SJCRH30 (cell line): ENCODE measurements at regions not wholly inside any gene's neighbourhood (a gene's known extent, or its start where the extent isn't known, plus 50 kb on each side); places are given as distances from the start of the nearest gene placed in this dataset.
"Not testable (repeated sequence)": the region's sequence is repeated elsewhere in the genome, so short reads cannot be mapped to it uniquely, and the experiment has no call there.

Experiments
- DNase-seq, 2 experiments: peaks; one replicate each; pipeline ENCODE4 v3.0.0-alpha.2; 2015 to 2020
- H3K27ac ChIP-seq: fragments of 250-450 bp; sonication (Bioruptor Pico); 2 replicates; pipeline ENCODE4 v1.5.1; 2020; ENCODE audit warnings: mild to moderate bottlenecking, moderate library complexity
- H3K27me3 ChIP-seq: fragments of 250-450 bp; sonication (Bioruptor Pico); 2 replicates; pipeline ENCODE4 v1.5.1; 2020; ENCODE audit warnings: mild to moderate bottlenecking, moderate library complexity
- H3K36me3 ChIP-seq: fragments of 250-450 bp; sonication (Bioruptor Pico); 2 replicates; pipeline ENCODE4 v1.5.1; 2020; ENCODE audit warnings: mild to moderate bottlenecking, moderate library complexity
- H3K4me1 ChIP-seq: fragments of 250-450 bp; sonication (Bioruptor Pico); 2 replicates; pipeline ENCODE4 v1.5.1; 2020; ENCODE audit warnings: mild to moderate bottlenecking, moderate library complexity
- H3K4me3 ChIP-seq: fragments of 250-450 bp; sonication (Bioruptor Pico); 2 replicates; pipeline ENCODE4 v1.5.1; 2020; ENCODE audit warnings: mild to moderate bottlenecking, moderate library complexity
- H3K9me3 ChIP-seq: fragments of 250-450 bp; sonication (Bioruptor Pico); replicated peaks from 2 replicates; pipeline ENCODE4 v1.5.1; 2020; ENCODE audit warnings: mild to moderate bottlenecking, moderate library complexity

DNA sequence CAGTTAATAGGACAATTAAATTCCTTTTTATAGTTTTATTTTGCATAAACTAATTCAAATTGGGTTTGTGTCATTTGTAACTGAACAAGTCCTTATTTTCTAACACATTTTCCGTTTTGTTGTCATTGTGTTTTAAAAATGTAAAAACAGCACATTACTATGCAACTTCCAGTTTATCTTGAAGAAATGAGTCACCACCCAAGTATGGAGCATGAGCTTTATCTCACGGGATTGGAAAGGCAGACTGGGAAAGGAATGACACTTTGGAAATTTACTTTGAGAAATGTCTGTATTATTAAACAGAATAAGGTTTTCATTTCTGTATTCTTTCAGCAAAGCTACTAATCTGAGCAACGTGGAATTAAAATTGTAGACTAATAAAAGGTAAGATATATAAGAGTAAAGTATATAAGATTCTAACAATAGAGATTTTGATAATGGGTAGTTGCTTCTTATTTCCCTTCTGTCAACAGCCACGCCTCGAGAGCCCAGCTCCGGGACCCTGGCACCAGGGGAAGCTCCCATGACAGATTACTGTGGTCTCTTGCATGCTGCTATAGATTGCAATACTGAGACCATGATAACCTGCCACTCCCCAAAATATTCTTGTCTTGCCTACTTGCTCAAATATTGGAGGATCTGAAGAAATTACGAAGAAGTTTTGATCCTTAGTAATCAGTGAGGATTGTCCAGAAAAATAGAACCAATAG is 433.1 kb downstream of the CHSY3 start:
- no peaks in the 10 kb centered on the region for H3K36me3 ChIP-seq
- 0 out of 2 replicates have a peak, but pooled peaks cover 2% of the 10 kb centered on the region for H3K27me3 ChIP-seq
- H3K4me1 ChIP-seq: peaks cover 12% of the 10 kb centered on the region; the same call in 1 of the 2 replicates
- no peak overlapping the region for H3K4me3 ChIP-seq
- peak in 1 of 2 experiments; percentile 14 for DNase-seq
- no peak overlapping the region for H3K27ac ChIP-seq
- no peaks in the 10 kb centered on the region for H3K9me3 ChIP-seq

DNA sequence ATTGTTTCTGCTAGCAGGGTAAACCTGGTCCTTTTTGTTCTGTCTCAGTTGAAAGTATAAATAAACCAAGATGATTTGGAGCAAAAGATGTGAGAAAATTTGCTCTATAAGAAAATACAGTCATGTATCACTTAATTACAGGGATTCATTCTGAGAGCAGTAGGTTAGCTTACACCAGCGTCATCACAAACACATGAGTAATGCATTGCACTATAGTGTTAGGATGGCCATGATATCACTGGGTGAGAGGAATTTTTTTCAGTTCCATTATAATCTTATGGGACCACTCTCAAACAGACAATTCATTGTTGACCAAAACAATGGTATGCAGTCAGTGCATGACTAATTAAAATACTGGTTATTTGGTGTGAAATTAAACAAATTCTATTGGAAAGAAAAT is 430.9 kb downstream of the CHSY3 start:
- no peak overlapping the region for H3K4me3 ChIP-seq
- DNase-seq: peak in 1 of 2 experiments; percentile 32

DNA sequence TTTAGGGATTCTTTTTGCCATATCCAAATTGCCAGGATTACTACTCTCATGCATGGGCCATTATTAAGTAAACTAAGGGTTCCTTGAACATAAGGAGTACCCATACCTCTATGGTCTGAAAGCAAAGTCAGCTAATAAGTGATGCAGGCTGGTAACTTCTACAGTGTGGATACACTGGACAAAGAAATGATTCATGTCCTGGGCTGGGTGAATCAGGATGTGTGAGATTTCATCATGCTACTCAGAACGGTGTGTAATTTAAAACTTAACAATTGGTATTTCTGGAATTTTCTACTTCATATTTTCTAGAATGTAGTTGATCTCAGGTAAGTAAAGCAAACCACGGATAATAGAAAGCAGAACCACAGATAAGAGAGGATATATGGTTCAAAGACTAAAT is 428.8 kb downstream of the CHSY3 start:
- DNase-seq: no peak
- H3K27ac ChIP-seq: no peak overlapping the region
- H3K4me1 ChIP-seq: peaks cover 12% of the 10 kb centered on the region; the same call in 1 of the 2 replicates

More for the DNA sequence above, 430.9 kb downstream of the CHSY3 start:
- H3K27ac ChIP-seq: peak overlapping the region; percentile 32; the same call in 1 of the 2 replicates
- no peaks in the 10 kb centered on the region for H3K27me3 ChIP-seq
- no peaks in the 10 kb centered on the region for H3K36me3 ChIP-seq
- peaks cover 12% of the 10 kb centered on the region; the same call in 1 of the 2 replicates for H3K4me1 ChIP-seq
- no peaks in the 10 kb centered on the region for H3K9me3 ChIP-seq

DNA sequence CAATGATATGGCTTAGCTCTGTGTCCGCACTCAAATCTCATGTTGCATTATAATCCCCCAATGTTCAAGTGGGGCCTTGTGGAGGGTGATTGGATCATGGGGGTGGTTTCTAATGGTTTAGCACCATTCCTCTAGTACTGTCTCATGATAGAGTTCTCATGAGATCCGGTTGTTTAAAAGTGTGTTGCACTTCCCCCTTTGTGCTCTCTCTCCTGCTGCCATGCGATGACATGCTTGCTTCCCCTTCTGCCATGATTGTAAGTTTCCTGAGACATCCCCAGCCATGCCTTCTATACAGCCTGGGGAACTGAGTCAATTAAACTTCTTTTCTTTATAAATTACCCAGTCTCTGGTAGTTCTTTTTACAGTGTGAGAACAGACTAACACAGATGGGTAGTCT is 427.1 kb downstream of the CHSY3 start:
- Histone ChIP-seq H3K27ac (no peak overlapping the region), H3K27me3 (no peaks in the 10 kb centered on the region), H3K4me1 (0 out of 2 replicates have a peak, but pooled peaks cover 7% of the 10 kb centered on the region), H3K9me3 (no peaks in the 10 kb centered on the region), H3K4me3 (no peak overlapping the region), H3K36me3 (no peaks in the 10 kb centered on the region)
- no peak for DNase-seq

More for the DNA sequence above, 428.8 kb downstream of the CHSY3 start:
- Histone ChIP-seq H3K27me3 (no peaks in the 10 kb centered on the region), H3K9me3 (no peaks in the 10 kb centered on the region), H3K4me3 (no peak overlapping the region), H3K36me3 (no peaks in the 10 kb centered on the region)

DNA sequence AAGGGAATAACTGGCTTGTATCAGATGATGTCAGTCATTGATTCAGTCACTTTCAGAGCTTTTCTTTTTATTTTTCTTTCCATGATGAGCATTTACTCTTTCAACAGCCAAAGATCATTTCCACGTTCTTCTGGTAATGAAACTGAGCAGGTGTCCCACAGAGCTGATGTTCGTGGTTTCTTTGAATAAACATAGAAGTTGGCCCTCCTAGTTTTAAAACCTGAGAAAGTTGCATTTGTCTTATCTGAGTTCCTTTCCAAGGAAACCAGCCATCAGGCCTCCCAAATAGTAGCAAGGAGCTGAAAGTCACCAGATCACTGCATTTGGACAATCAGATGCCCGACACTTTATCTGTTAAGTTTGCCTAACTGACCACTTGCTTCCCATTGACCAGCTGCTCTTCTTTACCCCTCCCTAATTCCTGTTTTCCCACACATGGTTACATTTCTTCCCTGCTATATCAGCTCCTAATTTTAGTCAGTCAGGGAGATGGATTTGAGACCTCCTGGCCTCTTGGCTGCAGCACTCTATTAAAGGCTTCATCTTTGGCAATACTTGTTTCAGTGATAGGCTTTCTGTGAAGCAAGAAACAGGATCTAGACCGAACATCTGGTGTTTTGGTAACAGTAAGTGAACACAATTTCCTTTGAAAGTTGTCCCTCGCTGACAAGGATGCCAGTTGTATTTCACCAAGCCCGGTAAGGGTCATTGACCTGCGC is 420.8 kb downstream of the CHSY3 start:
- H3K36me3 ChIP-seq: no peaks in the 10 kb centered on the region
- DNase-seq: peak in 1 of 2 experiments; percentile 16
- no peak overlapping the region for H3K27ac ChIP-seq
- H3K4me3 ChIP-seq: no peak overlapping the region
- no peaks in the 10 kb centered on the region for H3K27me3 ChIP-seq
- peaks cover 6% of the 10 kb centered on the region; the same call in 1 of the 2 replicates for H3K4me1 ChIP-seq
- no peaks in the 10 kb centered on the region; the same call in 1 of the 2 replicates for H3K9me3 ChIP-seq

DNA sequence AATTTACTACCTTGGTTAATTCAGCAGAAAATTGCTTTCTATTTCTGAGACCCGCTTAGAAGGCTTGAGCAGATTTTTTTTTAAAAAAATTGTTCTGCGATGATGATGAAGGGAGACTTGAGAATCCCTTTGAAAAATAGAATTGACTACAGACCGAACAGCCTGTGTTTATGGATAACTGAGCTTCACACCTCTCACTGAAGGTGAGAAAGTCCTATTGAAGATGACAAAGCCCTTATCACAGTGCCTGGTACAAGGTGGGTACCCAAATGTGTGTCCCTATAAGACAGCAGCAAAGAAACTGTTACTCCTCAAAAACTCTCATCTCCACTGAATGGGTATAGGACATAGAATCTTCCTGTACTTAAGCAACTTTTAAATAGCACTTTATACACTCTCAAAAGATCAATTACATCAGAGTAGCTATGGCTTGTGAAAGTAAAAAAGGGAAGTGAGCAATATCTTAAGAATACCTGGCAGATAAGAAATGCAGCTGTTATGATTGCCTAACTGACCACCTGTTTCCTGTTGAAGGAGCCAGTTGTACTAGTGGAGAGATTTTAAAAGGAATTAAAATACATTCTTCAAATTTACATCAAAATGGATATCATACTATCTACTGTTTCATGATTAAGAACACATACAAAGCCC is 419.7 kb downstream of the CHSY3 start:
- DNase-seq: no peak
- Histone ChIP-seq H3K4me1 (peaks cover 6% of the 10 kb centered on the region; the same call in 1 of the 2 replicates), H3K4me3 (no peak overlapping the region), H3K27me3 (no peaks in the 10 kb centered on the region), H3K27ac (no peak overlapping the region), H3K36me3 (no peaks in the 10 kb centered on the region), H3K9me3 (no peaks in the 10 kb centered on the region; the same call in 1 of the 2 replicates)

DNA sequence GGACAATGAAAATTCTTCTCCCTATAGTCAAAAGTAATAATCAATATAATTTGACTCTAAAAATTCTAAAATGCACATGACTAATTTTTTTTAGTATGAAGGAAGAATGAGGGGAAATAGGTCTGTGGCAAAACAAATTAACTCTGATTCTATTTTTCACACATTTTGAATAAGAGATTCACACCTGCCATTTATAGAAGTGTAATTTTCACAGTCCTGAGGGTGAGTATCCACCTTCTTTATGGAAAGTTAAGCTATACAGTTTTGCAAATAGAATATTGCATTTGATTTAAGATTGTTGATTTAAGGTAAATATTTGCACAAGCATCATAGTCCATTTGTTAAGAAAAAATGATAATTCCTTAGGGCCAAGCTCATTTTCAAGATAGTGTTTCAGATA is 417.7 kb downstream of the CHSY3 start:
- Histone ChIP-seq H3K27ac (no peak overlapping the region), H3K4me1 (peaks cover 6% of the 10 kb centered on the region; the same call in 1 of the 2 replicates), H3K9me3 (no peaks in the 10 kb centered on the region; the same call in 1 of the 2 replicates), H3K4me3 (no peak overlapping the region), H3K27me3 (no peaks in the 10 kb centered on the region), H3K36me3 (no peaks in the 10 kb centered on the region)
- no peak for DNase-seq

DNA sequence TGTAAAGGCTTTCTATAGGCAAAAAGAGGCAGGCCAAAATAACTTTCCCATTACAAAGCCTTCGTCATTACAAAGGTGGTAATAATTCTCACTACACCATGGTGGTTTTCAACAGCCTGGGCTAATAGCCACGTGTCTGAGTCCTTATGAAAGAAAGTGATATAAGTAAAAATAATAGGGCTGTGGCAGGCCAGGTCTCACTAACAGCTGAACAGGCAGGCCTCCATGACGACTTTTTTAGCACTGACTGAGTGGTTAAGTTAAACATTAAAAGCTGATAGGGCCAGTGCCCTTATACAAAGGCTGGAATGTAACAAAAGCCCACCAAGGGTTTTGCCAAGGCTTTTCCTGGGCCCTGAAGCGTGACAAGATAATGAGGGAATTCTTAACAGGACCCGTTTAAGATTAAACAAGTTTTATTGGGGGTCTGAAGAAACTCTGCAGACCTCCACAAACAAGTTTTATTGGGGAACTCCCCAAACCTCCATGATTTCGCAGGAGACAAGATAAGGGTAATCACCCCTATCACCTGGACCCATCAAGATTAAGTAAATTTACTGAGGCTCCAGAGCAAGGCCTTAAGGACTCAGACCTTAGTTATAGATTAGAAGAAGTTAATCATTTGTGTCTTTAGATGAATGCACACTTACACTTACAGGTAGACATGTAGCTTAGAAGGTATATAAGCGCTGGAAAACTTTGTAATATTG is 412.9 kb downstream of the CHSY3 start:
- H3K27me3 ChIP-seq: no peaks in the 10 kb centered on the region
- H3K27ac ChIP-seq: no peak overlapping the region
- H3K9me3 ChIP-seq: 0 out of 2 replicates have a peak, but pooled peaks cover 2% of the 10 kb centered on the region
- H3K36me3 ChIP-seq: no peaks in the 10 kb centered on the region
- H3K4me3 ChIP-seq: no peak overlapping the region
- H3K4me1 ChIP-seq: no peaks in the 10 kb centered on the region
- no peak for DNase-seq

DNA sequence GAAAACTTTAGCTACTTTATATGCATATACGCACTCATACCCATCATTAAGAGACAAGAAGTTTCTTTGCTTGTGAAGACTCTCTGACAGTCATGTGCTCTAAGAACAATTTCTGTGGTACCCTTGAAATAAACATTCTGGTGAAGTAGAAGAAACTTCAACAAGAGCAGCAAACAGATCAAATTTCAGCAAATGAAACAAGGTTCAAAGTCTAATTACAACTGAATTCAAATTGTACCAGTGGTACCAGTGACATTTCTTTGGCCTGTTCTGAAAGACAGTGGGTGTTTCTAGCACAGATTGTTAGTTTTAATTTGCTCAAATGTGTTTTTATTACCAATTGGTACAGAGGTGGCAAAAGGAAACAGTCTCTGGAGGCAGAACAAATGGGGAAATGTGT is 391.0 kb downstream of the CHSY3 start:
- no peaks in the 10 kb centered on the region for H3K36me3 ChIP-seq
- no peaks in the 10 kb centered on the region for H3K9me3 ChIP-seq
- H3K4me1 ChIP-seq: no peaks in the 10 kb centered on the region
- no peak overlapping the region for H3K27ac ChIP-seq
- DNase-seq: no peak
- no peaks in the 10 kb centered on the region for H3K27me3 ChIP-seq
- no peak overlapping the region for H3K4me3 ChIP-seq

DNA sequence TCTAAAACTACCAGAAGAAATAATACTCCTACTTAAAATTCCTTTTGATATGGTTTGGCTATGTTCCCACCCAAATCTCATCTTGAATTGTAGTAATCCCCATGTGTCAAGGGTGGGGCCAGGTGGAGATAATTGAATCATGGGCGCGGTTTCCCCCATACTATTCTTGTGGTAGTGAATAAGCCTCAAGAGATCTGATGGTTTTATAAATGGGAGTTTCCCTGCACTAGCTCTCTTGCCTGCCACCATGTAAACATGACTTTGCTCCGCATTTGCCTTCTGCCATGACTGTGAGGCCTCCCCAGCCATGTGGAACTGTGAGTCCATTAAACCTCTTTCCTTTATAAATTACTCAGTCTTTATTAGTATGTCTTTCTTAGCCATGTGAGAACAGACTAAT is 390.5 kb downstream of the CHSY3 start:
- not testable (repeated sequence) for H3K27ac ChIP-seq, H3K9me3 ChIP-seq, H3K27me3 ChIP-seq, H3K4me1 ChIP-seq, H3K36me3 ChIP-seq, H3K4me3 ChIP-seq
- peak; percentile 13 for DNase-seq

DNA sequence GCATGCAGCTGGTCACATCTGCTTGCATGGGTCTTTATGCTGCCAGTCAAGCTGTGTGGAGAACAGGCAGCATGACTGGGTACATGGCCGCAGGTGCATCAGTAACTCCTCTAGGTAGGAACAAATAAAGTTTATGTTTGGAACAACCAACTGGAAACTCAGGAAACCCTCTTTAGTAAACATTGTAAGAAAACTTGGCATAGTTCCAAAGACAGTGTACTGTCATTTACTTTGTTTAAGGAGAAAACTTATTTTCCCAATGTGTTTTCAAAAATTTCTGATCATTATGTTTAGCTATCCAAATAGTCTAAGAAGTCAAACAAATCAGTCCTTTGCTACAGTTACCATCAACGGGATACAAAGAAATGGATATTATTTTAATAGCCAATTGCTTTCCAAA is 386.0 kb downstream of the CHSY3 start:
- peaks cover 9% of the 10 kb centered on the region; the same call in 1 of the 2 replicates for H3K4me1 ChIP-seq
- DNase-seq: no peak
- no peaks in the 10 kb centered on the region for H3K36me3 ChIP-seq
- no peak overlapping the region for H3K27ac ChIP-seq
- H3K27me3 ChIP-seq: no peaks in the 10 kb centered on the region
- no peak overlapping the region for H3K4me3 ChIP-seq
- no peaks in the 10 kb centered on the region for H3K9me3 ChIP-seq

DNA sequence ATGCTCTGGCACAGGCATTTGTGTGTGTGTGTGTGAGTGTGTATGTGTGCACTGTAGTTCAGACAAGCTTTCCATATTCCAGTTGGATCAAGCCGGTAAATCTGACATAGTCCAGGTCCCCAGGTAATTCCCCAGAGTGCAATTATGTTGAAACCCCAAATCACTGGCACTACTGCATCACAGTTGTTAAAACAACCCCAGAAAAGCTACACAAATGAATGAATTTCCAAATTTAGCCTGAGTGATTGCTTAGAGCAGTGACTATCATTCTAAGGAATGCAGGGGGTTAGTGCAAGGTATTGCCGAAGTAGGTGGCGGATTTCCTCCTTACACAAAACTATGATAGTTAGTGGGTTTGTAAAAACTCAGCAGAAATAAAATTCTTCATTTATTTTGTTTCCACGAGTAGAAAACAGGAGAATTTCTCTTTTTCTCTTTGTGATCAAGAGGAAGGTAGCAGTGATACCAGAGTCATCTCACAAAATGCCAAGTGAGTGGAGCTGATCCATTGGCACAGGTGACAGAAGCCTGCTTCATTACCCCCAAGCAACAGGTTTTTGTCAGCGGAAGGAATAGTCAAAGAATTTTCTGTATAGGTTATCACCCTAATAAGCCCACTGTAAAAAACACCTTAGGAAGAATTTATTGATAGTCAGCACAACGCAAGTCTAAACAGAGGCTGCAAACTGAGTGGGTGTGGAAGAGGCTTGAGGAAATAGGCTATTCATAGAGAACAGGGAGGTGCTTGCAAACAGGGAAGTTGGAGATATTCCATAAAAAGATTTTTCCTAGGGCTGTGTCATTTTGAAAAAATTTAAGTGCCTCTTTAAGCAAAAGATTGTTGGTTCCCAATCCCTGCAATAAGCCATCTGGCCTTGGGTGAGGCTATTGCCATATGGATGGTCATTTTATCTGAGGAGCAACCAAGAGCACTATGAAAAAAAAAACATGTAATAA is 385.1 kb downstream of the CHSY3 start:
- Histone ChIP-seq H3K9me3 (no peaks in the 10 kb centered on the region), H3K36me3 (no peaks in the 10 kb centered on the region), H3K27ac (no peak overlapping the region), H3K4me1 (peaks cover 9% of the 10 kb centered on the region; the same call in 1 of the 2 replicates), H3K4me3 (no peak overlapping the region), H3K27me3 (no peaks in the 10 kb centered on the region)
- no peak for DNase-seq

DNA sequence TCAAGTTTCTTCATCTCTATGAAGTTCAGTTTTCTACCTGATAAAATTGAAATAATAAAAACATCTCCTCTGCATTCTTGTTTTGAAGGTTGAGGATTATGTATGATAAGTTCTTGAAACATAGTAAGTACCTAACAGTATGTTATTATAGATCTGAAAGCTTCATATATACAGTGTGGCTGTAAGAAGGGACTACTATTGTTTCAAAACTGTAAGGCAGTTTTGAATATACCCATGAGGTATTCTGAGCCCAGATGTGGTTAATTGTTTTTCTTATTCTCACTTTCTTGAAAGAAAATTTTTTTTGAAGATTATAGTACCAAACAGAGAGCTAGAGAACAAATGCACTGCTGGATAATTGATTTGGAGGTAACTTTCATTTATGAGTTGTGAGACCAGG is 383.2 kb downstream of the CHSY3 start:
- no peak overlapping the region for H3K4me3 ChIP-seq
- no peaks in the 10 kb centered on the region for H3K9me3 ChIP-seq
- DNase-seq: no peak
- H3K27me3 ChIP-seq: no peaks in the 10 kb centered on the region
- H3K27ac ChIP-seq: no peak overlapping the region
- no peaks in the 10 kb centered on the region for H3K36me3 ChIP-seq
- H3K4me1 ChIP-seq: peaks cover 9% of the 10 kb centered on the region; the same call in 1 of the 2 replicates
